Ishikawa (cell line): ENCODE measurements at regions not wholly inside any gene's neighbourhood (a gene's known extent, or its start where the extent isn't known, plus 50 kb on each side); places are given as distances from the start of the nearest gene placed in this dataset.

Experiments used
- CEBPB ChIP-seq: IDR thresholded peaks from 2 replicates; pipeline ENCODE4 v1.6.1; 2012
- EGR1 ChIP-seq: IDR thresholded peaks from 2 replicates; pipeline ENCODE4 v1.6.1; 2012
- EP300 ChIP-seq: IDR thresholded peaks from 2 replicates; pipeline ENCODE4 v1.6.1; 2012; ENCODE audit warnings: borderline replicate concordance
- RAD21 ChIP-seq: IDR thresholded peaks from 2 replicates; pipeline ENCODE4 v1.6.1; 2012; ENCODE audit warnings: low read depth
- REST ChIP-seq: IDR thresholded peaks from 2 replicates; pipeline ENCODE4 v1.6.1; 2012; ENCODE audit warnings: low read depth, mild to moderate bottlenecking
- TCF12 ChIP-seq: IDR thresholded peaks from 2 replicates; pipeline ENCODE4 v1.6.1; 2012; ENCODE audit warnings: low read depth

- no peak for TF ChIP-seq RAD21
- no peak for TF ChIP-seq CEBPB
- TF ChIP-seq EGR1 = no peak
- TF ChIP-seq REST = no peak
- TF ChIP-seq TCF12 = no peak
- TF ChIP-seq EP300 = no peak
These were observed 322.2 kb downstream of the FGFR2 start for GRCh38 chr10:121276046-121276445.
